ENCODE measurements at regions not wholly inside any gene's neighbourhood (a gene's known extent, or its start where the extent isn't known, plus 50 kb on each side); places are given as distances from the start of the nearest gene placed in this dataset.

DNA sequence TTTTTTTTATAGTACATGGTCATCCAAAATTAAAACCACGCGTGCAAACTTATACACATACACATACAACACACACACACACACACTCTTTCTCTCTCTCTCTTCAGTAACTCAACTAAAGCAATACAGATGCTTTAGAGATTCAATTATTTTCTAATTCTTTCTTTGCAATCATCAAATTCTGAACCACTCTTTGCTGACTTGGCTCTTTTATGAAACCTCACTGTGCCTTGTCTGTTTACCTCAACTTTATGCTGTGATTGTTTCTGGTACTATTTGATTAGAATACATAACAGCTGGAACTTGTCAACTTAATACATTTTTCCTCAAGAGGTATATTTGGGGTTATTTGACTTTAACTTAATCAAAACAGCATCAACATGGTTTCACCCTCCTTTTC is 1309.7 kb downstream of the ROBO2 start:
- TF ChIP-seq POLR2AphosphoS5 (IDR thresholded peaks at IDR 0.05; ENCODE audit: insufficient read depth, low read depth, low read length) (no peak), JUN (IDR thresholded peaks at IDR 0.05; ENCODE audit: borderline replicate concordance, insufficient read depth, insufficient read length, low read depth) (no peak)

Measured in endothelial cell of umbilical vein (primary cell).